ENCODE measurements at regions not wholly inside any gene's neighbourhood (a gene's known extent, or its start where the extent isn't known, plus 50 kb on each side); places are given as distances from the start of the nearest gene placed in this dataset.

- peak; percentile 91 to 98 for TF ChIP-seq CTCF (conservative IDR thresholded peaks at IDR 0.05; ENCODE audit: low read depth in 2 of 2)
- no peak for TF ChIP-seq EZH2 (IDR thresholded peaks at IDR 0.05; ENCODE audit: low read depth, unreplicated experiment)
- TF ChIP-seq POLR2AphosphoS5 (IDR thresholded peaks at IDR 0.05; ENCODE audit: low read depth) = no peak
Measured at GRCh38 chr5:101678481-101679193, 617.4 kb downstream of the SLCO4C1 start.
